ENCODE measurements at regions not wholly inside any gene's neighbourhood (a gene's known extent, or its start where the extent isn't known, plus 50 kb on each side); places are given as distances from the start of the nearest gene placed in this dataset.

DNA sequence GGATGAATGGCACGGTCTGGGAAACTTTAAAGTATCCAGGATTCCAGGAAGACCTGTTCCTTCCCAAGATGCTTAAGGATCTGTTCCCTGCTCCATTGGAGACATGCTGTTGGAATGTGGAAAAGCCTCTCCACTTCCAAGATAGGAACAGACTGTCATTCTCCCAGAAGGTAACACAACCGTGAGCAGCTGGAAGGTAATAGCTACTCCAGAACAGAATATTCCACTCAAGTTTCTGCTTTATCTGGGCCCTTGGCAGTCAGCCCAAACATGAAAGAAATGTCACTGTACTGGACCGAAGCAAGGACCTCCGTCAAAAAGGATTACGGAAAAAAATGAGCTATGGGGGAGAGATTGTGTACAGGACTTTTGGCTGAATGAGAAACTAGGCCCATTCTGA is 420.9 kb upstream of the NBEA start:
- Histone ChIP-seq H3K4me1 (ENCODE audit: control insufficient read depth in 1 of 2, insufficient read depth in 2 of 2, low read length in 2 of 2) (no peaks in the 10 kb centered on the region), H3K9me3 (ENCODE audit: control insufficient read depth in 1 of 2, low read length in 2 of 2) (no peaks in the 10 kb centered on the region), H3K27me3 (ENCODE audit: control insufficient read depth in 1 of 2, insufficient read depth in 2 of 2, low read length in 2 of 2) (no peaks in the 10 kb centered on the region), H3K9ac (ENCODE audit: low read depth in 1 of 2, low read length in 2 of 2) (no peak overlapping the region), H3K27ac (ENCODE audit: low read depth, low read length) (no peak overlapping the region), H3K36me3 (ENCODE audit: control insufficient read depth in 1 of 2, insufficient read depth in 2 of 2, low read length in 2 of 2) (no peaks in the 10 kb centered on the region), H3K4me3 (ENCODE audit: low read depth in 1 of 2, low read length in 2 of 2) (no peak overlapping the region)

GRCh38 chr13:34522808-34523207 is 419.3 kb upstream of the NBEA start:
- Histone ChIP-seq H3K9ac (ENCODE audit: low read depth in 1 of 2, low read length in 2 of 2) (no peak overlapping the region), H3K36me3 (ENCODE audit: control insufficient read depth in 1 of 2, insufficient read depth in 2 of 2, low read length in 2 of 2) (no peaks in the 10 kb centered on the region), H3K9me3 (ENCODE audit: control insufficient read depth in 1 of 2, low read length in 2 of 2) (no peaks in the 10 kb centered on the region), H3K27ac (ENCODE audit: low read depth, low read length) (no peak overlapping the region), H3K27me3 (ENCODE audit: control insufficient read depth in 1 of 2, insufficient read depth in 2 of 2, low read length in 2 of 2) (no peaks in the 10 kb centered on the region), H3K4me3 (ENCODE audit: low read depth in 1 of 2, low read length in 2 of 2) (no peak overlapping the region), H3K4me1 (ENCODE audit: control insufficient read depth in 1 of 2, insufficient read depth in 2 of 2, low read length in 2 of 2) (no peaks in the 10 kb centered on the region)

- no peak overlapping the region for H3K9ac ChIP-seq (ENCODE audit: low read depth in 1 of 2, low read length in 2 of 2)
- no peaks in the 10 kb centered on the region for H3K9me3 ChIP-seq (ENCODE audit: control insufficient read depth in 1 of 2, low read length in 2 of 2)
- H3K36me3 ChIP-seq (ENCODE audit: control insufficient read depth in 1 of 2, insufficient read depth in 2 of 2, low read length in 2 of 2): no peaks in the 10 kb centered on the region
- H3K27me3 ChIP-seq (ENCODE audit: control insufficient read depth in 1 of 2, insufficient read depth in 2 of 2, low read length in 2 of 2): no peaks in the 10 kb centered on the region
- H3K4me1 ChIP-seq (ENCODE audit: control insufficient read depth in 1 of 2, insufficient read depth in 2 of 2, low read length in 2 of 2): no peaks in the 10 kb centered on the region
- no peak overlapping the region for H3K27ac ChIP-seq (ENCODE audit: low read depth, low read length)
- no peak overlapping the region for H3K4me3 ChIP-seq (ENCODE audit: low read depth in 1 of 2, low read length in 2 of 2)
Measured at GRCh38 chr13:34523406-34523805, 418.7 kb upstream of the NBEA start.

DNA sequence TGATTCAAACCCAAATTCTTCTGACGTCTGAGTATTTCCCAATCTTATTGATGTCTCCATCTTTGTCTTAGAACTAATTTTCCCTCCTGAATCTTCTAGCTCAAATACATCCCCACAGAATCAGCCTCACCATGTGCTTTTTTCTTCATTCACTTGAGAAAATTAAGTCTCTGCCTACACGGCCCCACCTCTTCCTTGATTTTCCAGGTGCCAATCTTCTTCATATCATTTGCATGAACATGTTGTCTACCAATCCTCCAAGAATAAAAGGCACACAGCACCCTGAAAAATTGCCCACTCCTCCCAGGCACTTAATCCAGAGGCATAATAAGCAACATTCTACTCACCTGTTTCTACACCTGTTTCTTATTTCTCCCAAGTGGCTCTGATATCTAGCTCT is 408.1 kb upstream of the NBEA start:
- H3K9ac ChIP-seq (ENCODE audit: low read depth in 1 of 2, low read length in 2 of 2): no peak overlapping the region
- H3K9me3 ChIP-seq (ENCODE audit: control insufficient read depth in 1 of 2, low read length in 2 of 2): no peaks in the 10 kb centered on the region
- no peaks in the 10 kb centered on the region for H3K27me3 ChIP-seq (ENCODE audit: control insufficient read depth in 1 of 2, insufficient read depth in 2 of 2, low read length in 2 of 2)
- H3K4me3 ChIP-seq (ENCODE audit: low read depth in 1 of 2, low read length in 2 of 2): no peak overlapping the region
- H3K4me1 ChIP-seq (ENCODE audit: control insufficient read depth in 1 of 2, insufficient read depth in 2 of 2, low read length in 2 of 2): no peaks in the 10 kb centered on the region
- no peaks in the 10 kb centered on the region for H3K36me3 ChIP-seq (ENCODE audit: control insufficient read depth in 1 of 2, insufficient read depth in 2 of 2, low read length in 2 of 2)
- no peak overlapping the region for H3K27ac ChIP-seq (ENCODE audit: low read depth, low read length)

DNA sequence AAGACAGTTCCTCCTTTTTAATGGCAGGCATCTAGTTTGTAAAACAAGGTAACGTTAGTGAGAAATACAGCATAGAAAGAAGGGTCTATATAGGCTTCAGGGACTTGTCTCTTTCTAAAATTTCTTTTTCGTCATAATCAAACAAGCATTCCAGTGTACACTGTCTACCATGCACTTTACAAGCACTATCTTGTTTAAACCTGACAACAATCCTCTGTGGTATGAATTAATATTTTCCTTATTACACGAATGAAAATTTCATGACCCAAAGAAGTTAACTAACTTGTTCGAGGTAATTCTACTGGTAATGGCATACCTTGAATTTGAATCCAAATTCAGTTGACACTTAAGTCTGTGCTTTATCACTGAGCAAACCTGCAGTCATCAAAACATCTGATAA is 399.7 kb upstream of the NBEA start:
- Histone ChIP-seq H3K4me3 (ENCODE audit: low read depth in 1 of 2, low read length in 2 of 2) (no peak overlapping the region), H3K9me3 (ENCODE audit: control insufficient read depth in 1 of 2, low read length in 2 of 2) (no peaks in the 10 kb centered on the region), H3K4me1 (ENCODE audit: control insufficient read depth in 1 of 2, insufficient read depth in 2 of 2, low read length in 2 of 2) (no peaks in the 10 kb centered on the region), H3K27me3 (ENCODE audit: control insufficient read depth in 1 of 2, insufficient read depth in 2 of 2, low read length in 2 of 2) (no peaks in the 10 kb centered on the region), H3K27ac (ENCODE audit: low read depth, low read length) (no peak overlapping the region), H3K36me3 (ENCODE audit: control insufficient read depth in 1 of 2, insufficient read depth in 2 of 2, low read length in 2 of 2) (no peaks in the 10 kb centered on the region), H3K9ac (ENCODE audit: low read depth in 1 of 2, low read length in 2 of 2) (no peak overlapping the region)

DNA sequence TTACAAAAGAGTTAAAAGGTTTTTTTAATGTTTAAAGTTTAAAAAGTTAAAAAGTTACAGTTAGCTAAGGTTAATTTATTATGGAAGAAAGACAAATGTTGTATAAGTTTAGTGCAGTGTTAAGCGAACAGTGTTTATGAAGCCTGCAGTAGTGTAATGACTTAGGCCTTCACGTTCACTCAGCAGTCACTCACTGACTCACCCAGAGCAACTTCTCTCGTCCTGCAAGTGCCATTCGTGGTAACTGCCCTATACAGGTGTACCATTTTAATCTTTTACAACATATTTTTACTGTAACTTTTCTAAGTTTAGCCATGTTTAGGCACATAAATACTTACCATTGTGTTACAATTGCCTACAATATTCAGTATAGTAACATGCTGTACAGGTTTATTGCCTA is 398.2 kb upstream of the NBEA start:
- Histone ChIP-seq H3K4me1 (ENCODE audit: control insufficient read depth in 1 of 2, insufficient read depth in 2 of 2, low read length in 2 of 2) (no peaks in the 10 kb centered on the region), H3K9me3 (ENCODE audit: control insufficient read depth in 1 of 2, low read length in 2 of 2) (no peaks in the 10 kb centered on the region), H3K27me3 (ENCODE audit: control insufficient read depth in 1 of 2, insufficient read depth in 2 of 2, low read length in 2 of 2) (no peaks in the 10 kb centered on the region), H3K9ac (ENCODE audit: low read depth in 1 of 2, low read length in 2 of 2) (no peak overlapping the region), H3K4me3 (ENCODE audit: low read depth in 1 of 2, low read length in 2 of 2) (no peak overlapping the region), H3K27ac (ENCODE audit: low read depth, low read length) (no peak overlapping the region), H3K36me3 (ENCODE audit: control insufficient read depth in 1 of 2, insufficient read depth in 2 of 2, low read length in 2 of 2) (no peaks in the 10 kb centered on the region)

DNA sequence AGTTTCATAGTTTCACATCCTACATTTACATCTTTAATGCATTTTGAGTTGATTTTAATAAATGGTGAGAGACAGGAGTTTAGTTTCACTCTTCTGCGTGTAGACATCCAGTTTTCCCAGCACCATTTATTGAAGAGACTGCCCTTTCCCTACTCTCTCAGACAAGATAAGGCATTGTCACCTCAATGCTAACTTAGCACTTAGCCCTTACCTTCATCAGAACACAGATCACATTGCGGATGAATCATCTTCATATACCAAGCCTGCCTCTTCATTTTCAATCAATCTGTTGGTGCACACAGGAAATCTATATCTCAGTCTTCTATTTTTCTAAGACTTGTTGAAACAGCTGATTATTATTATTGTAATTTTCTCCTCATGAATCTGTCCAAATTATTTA is 396.6 kb upstream of the NBEA start:
- Histone ChIP-seq H3K4me1 (ENCODE audit: control insufficient read depth in 1 of 2, insufficient read depth in 2 of 2, low read length in 2 of 2) (no peaks in the 10 kb centered on the region), H3K4me3 (ENCODE audit: low read depth in 1 of 2, low read length in 2 of 2) (no peak overlapping the region), H3K27me3 (ENCODE audit: control insufficient read depth in 1 of 2, insufficient read depth in 2 of 2, low read length in 2 of 2) (no peaks in the 10 kb centered on the region), H3K9ac (ENCODE audit: low read depth in 1 of 2, low read length in 2 of 2) (no peak overlapping the region), H3K27ac (ENCODE audit: low read depth, low read length) (no peak overlapping the region), H3K9me3 (ENCODE audit: control insufficient read depth in 1 of 2, low read length in 2 of 2) (no peaks in the 10 kb centered on the region), H3K36me3 (ENCODE audit: control insufficient read depth in 1 of 2, insufficient read depth in 2 of 2, low read length in 2 of 2) (no peaks in the 10 kb centered on the region)

- Histone ChIP-seq H3K4me1 (ENCODE audit: control insufficient read depth in 1 of 2, insufficient read depth in 2 of 2, low read length in 2 of 2) (no peaks in the 10 kb centered on the region), H3K36me3 (ENCODE audit: control insufficient read depth in 1 of 2, insufficient read depth in 2 of 2, low read length in 2 of 2) (no peaks in the 10 kb centered on the region), H3K9me3 (ENCODE audit: control insufficient read depth in 1 of 2, low read length in 2 of 2) (no peaks in the 10 kb centered on the region), H3K27ac (ENCODE audit: low read depth, low read length) (no peak overlapping the region), H3K9ac (ENCODE audit: low read depth in 1 of 2, low read length in 2 of 2) (no peak overlapping the region), H3K27me3 (ENCODE audit: control insufficient read depth in 1 of 2, insufficient read depth in 2 of 2, low read length in 2 of 2) (no peaks in the 10 kb centered on the region), H3K4me3 (ENCODE audit: low read depth in 1 of 2, low read length in 2 of 2) (no peak overlapping the region)
Measured at GRCh38 chr13:34546344-34547250, 395.5 kb upstream of the NBEA start.

DNA sequence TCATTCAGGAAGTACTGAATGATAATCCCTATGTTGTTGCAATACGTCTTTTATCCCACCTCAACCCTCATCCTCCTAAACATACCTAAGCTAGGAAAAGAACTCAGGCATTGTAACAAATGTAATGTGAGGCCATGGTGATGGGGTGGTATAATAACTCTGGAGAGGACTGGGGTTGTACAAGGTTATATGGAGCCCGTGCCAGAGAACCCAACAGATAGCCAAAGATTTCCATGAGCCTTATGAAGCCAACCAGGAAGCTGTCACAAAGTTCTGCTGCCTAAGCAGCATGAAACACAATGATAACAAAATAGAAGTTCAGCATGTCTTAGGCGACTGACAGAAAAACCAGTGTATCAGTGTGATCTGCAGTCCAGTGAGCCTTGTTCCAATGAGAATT is 394.1 kb upstream of the NBEA start:
- Histone ChIP-seq H3K27ac (ENCODE audit: low read depth, low read length) (no peak overlapping the region), H3K9me3 (ENCODE audit: control insufficient read depth in 1 of 2, low read length in 2 of 2) (no peaks in the 10 kb centered on the region), H3K36me3 (ENCODE audit: control insufficient read depth in 1 of 2, insufficient read depth in 2 of 2, low read length in 2 of 2) (no peaks in the 10 kb centered on the region), H3K27me3 (ENCODE audit: control insufficient read depth in 1 of 2, insufficient read depth in 2 of 2, low read length in 2 of 2) (no peaks in the 10 kb centered on the region), H3K4me1 (ENCODE audit: control insufficient read depth in 1 of 2, insufficient read depth in 2 of 2, low read length in 2 of 2) (no peaks in the 10 kb centered on the region), H3K9ac (ENCODE audit: low read depth in 1 of 2, low read length in 2 of 2) (no peak overlapping the region), H3K4me3 (ENCODE audit: low read depth in 1 of 2, low read length in 2 of 2) (no peak overlapping the region)

GRCh38 chr13:34553376-34553775 is 388.7 kb upstream of the NBEA start:
- Histone ChIP-seq H3K27me3 (ENCODE audit: control insufficient read depth in 1 of 2, insufficient read depth in 2 of 2, low read length in 2 of 2) (no peaks in the 10 kb centered on the region), H3K9me3 (ENCODE audit: control insufficient read depth in 1 of 2, low read length in 2 of 2) (no peaks in the 10 kb centered on the region), H3K4me3 (ENCODE audit: low read depth in 1 of 2, low read length in 2 of 2) (no peak overlapping the region), H3K36me3 (ENCODE audit: control insufficient read depth in 1 of 2, insufficient read depth in 2 of 2, low read length in 2 of 2) (no peaks in the 10 kb centered on the region), H3K27ac (ENCODE audit: low read depth, low read length) (no peak overlapping the region), H3K4me1 (ENCODE audit: control insufficient read depth in 1 of 2, insufficient read depth in 2 of 2, low read length in 2 of 2) (no peaks in the 10 kb centered on the region), H3K9ac (ENCODE audit: low read depth in 1 of 2, low read length in 2 of 2) (no peak overlapping the region)

Data from duodenal mucosa (tissue), 2 donors.